ENCODE measurements at regions not wholly inside any gene's neighbourhood (a gene's known extent, or its start where the extent isn't known, plus 50 kb on each side); places are given as distances from the start of the nearest gene placed in this dataset.

- Histone ChIP-seq H3K36me3 (no peaks in the 10 kb centered on the region), H3K4me1 (no peaks in the 10 kb centered on the region), H3K27me3 (no peaks in the 10 kb centered on the region), H3K27ac (no peak overlapping the region), H3K4me3 (no peak overlapping the region), H3K9me3 (no peaks in the 10 kb centered on the region)
- TF ChIP-seq, protein P1, sequence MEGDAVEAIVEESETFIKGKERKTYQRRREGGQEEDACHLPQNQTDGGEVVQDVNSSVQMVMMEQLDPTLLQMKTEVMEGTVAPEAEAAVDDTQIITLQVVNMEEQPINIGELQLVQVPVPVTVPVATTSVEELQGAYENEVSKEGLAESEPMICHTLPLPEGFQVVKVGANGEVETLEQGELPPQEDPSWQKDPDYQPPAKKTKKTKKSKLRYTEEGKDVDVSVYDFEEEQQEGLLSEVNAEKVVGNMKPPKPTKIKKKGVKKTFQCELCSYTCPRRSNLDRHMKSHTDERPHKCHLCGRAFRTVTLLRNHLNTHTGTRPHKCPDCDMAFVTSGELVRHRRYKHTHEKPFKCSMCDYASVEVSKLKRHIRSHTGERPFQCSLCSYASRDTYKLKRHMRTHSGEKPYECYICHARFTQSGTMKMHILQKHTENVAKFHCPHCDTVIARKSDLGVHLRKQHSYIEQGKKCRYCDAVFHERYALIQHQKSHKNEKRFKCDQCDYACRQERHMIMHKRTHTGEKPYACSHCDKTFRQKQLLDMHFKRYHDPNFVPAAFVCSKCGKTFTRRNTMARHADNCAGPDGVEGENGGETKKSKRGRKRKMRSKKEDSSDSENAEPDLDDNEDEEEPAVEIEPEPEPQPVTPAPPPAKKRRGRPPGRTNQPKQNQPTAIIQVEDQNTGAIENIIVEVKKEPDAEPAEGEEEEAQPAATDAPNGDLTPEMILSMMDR (IDR thresholded peaks at IDR 0.05): no peak
- intact Hi-C loops (cut with DNase I; ENCODE audit: low total_unique reads): no loop called here
- no peak for DNase-seq
These were observed 75.9 kb upstream of the A1CF start for GRCh38 chr10:50961297-50961696.

DNA sequence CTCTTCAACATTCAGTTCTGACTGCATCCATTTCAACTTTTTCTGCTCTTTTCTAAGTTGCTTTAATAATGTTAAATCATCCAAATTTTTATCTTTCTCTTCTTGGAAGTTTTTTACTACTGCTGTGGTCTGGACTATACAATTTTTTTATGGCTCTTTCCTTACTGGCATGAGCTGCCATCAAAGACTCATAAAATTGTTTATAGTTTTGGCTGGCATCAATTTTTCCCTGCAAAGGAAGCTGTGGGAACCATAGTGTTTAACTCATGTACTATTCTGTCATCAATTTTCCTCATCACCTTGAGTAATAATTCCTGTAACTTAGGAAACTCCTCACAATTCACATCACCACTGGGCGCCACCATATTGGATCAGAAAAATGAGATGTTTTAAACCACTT, 77.6 kb upstream of the A1CF start:
- Histone ChIP-seq H3K9me3 (no peaks in the 10 kb centered on the region), H3K27ac (no peak overlapping the region), H3K4me1 (no peaks in the 10 kb centered on the region), H3K4me3 (no peak overlapping the region), H3K27me3 (no peaks in the 10 kb centered on the region), H3K36me3 (no peaks in the 10 kb centered on the region)
- TF ChIP-seq, protein P1 (IDR thresholded peaks at IDR 0.05): no peak
- DNase-seq: no peak
- intact Hi-C loops (cut with DNase I; ENCODE audit: low total_unique reads): no loop called here

- Histone ChIP-seq H3K27me3 (no peaks in the 10 kb centered on the region), H3K27ac (no peak overlapping the region), H3K9me3 (no peaks in the 10 kb centered on the region), H3K36me3 (no peaks in the 10 kb centered on the region), H3K4me3 (no peak overlapping the region), H3K4me1 (no peaks in the 10 kb centered on the region)
- intact Hi-C loops (cut with DNase I; ENCODE audit: low total_unique reads): no loop called here
- TF ChIP-seq, protein P1 (IDR thresholded peaks at IDR 0.05): no peak
- DNase-seq: no peak
These were observed 83.1 kb upstream of the A1CF start for GRCh38 chr10:50968386-50969091.

- Histone ChIP-seq H3K36me3 (no peaks in the 10 kb centered on the region), H3K9me3 (no peaks in the 10 kb centered on the region), H3K4me1 (no peaks in the 10 kb centered on the region), H3K27me3 (no peaks in the 10 kb centered on the region), H3K27ac (no peak overlapping the region), H3K4me3 (no peak overlapping the region)
- no peak for DNase-seq
- intact Hi-C loops (cut with DNase I; ENCODE audit: low total_unique reads): no loop called here
- TF ChIP-seq, protein P1 (IDR thresholded peaks at IDR 0.05): no peak
These were observed 87.2 kb upstream of the A1CF start for GRCh38 chr10:50972591-50972990.

DNA sequence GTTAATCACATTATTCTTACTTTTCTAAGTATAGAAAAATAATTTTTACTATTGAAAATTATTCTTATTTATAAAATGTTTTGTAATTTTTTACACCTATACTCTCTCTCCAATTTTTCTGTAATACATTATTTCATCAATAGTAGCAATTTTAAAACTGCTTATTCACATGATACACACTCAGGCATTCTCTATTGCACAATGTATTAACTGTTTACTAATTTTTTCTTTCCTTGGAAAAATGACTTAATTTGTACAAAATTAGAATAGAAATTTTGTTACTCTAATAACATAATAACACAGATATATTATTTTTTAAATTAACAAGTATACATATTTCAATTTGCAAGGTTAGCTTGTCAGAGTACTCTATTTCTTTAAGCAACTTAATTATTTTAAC, 92.9 kb upstream of the PRKG1 start:
- H3K27ac ChIP-seq: no peak overlapping the region
- DNase-seq: no peak
- H3K36me3 ChIP-seq: no peaks in the 10 kb centered on the region
- peaks cover 0 to 12% (median 0%) of the 10 kb centered on the region in 4 donors for H3K4me1 ChIP-seq
- H3K4me3 ChIP-seq: no peak overlapping the region
- H3K27me3 ChIP-seq: no peaks in the 10 kb centered on the region
- TF ChIP-seq, protein P1 (IDR thresholded peaks at IDR 0.05): no peak
- H3K9me3 ChIP-seq: no peaks in the 10 kb centered on the region
- intact Hi-C loops (cut with DNase I; ENCODE audit: low total_unique reads): no loop called here

DNA sequence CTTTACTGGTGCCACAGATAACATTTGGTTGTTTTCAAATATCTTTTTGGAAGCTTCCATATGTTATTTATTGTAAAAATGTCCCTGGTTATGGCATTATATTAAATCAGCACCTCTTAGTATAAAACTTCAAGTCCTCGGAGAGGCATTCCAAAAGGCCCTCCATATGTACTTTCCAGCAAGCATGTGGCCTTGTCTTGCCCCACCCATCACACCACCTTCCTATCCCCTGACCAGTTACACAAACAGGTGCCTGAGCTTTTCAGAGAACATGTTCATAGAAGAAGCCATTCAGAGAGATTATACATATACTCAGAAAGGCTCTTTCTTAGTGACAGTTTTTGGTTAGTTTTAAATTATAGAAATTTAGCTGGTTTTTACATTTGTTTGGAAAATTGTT, 92.4 kb upstream of the PRKG1 start:
- intact Hi-C loops (cut with DNase I; ENCODE audit: low total_unique reads): no loop called here

More for the DNA sequence above, 92.4 kb upstream of the PRKG1 start:
- TF ChIP-seq, protein P1 (IDR thresholded peaks at IDR 0.05): no peak
- H3K4me3 ChIP-seq: no peak overlapping the region
- no peaks in the 10 kb centered on the region for H3K27me3 ChIP-seq
- H3K4me1 ChIP-seq: peaks cover 0 to 12% (median 0%) of the 10 kb centered on the region in 4 donors
- no peaks in the 10 kb centered on the region for H3K36me3 ChIP-seq
- no peak overlapping the region for H3K27ac ChIP-seq
- no peaks in the 10 kb centered on the region for H3K9me3 ChIP-seq
- no peak for DNase-seq
